OCI-LY3 (cell line): ENCODE measurements at regions not wholly inside any gene's neighbourhood (a gene's known extent, or its start where the extent isn't known, plus 50 kb on each side); places are given as distances from the start of the nearest gene placed in this dataset.
"Not testable (repeated sequence)": the region's sequence is repeated elsewhere in the genome, so short reads cannot be mapped to it uniquely, and the experiment has no call there.

Source experiments
- EZH2phosphoT487 ChIP-seq: fragments of 200-600 bp; shearing (Covaris generic); IDR thresholded peaks from 2 replicates; pipeline ENCODE4 v1.6.1; 2018; ENCODE audit warnings: antibody characterized with exemption, mixed run types, low read depth
- TF ChIP-seq, protein P1 (sequence below): fragments of 200-600, 300-600 bp; sonication (generic); IDR thresholded peaks from 2 replicates; pipeline ENCODE4 v1.5.1; 2014; ENCODE audit warnings: antibody characterized with exemption, low read length, low read depth

DNA sequence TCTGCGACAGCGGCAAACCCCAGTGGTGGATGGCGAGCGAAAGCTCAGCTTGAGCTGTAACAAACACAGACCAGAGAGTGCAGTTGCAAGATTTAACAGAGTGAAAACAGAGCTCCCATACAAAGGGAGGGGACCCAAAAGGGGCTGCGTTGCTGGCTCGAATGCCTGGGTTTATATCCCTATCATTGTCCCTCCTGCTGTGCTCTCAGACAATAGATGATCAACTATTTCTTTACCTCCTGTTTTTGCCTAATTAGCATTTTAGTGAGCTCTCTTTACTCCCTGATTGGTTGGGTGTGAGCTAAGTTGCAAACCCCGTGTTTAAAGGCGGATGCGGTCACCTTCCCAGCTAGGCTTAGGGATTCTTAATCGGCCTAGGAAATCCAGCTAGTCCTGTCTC is 1304.4 kb downstream of the ROBO2 start:
- TF ChIP-seq, protein P1, sequence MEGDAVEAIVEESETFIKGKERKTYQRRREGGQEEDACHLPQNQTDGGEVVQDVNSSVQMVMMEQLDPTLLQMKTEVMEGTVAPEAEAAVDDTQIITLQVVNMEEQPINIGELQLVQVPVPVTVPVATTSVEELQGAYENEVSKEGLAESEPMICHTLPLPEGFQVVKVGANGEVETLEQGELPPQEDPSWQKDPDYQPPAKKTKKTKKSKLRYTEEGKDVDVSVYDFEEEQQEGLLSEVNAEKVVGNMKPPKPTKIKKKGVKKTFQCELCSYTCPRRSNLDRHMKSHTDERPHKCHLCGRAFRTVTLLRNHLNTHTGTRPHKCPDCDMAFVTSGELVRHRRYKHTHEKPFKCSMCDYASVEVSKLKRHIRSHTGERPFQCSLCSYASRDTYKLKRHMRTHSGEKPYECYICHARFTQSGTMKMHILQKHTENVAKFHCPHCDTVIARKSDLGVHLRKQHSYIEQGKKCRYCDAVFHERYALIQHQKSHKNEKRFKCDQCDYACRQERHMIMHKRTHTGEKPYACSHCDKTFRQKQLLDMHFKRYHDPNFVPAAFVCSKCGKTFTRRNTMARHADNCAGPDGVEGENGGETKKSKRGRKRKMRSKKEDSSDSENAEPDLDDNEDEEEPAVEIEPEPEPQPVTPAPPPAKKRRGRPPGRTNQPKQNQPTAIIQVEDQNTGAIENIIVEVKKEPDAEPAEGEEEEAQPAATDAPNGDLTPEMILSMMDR, result not testable (repeated sequence)
- not testable (repeated sequence) for TF ChIP-seq EZH2phosphoT487
